ENCODE measurements at regions not wholly inside any gene's neighbourhood (a gene's known extent, or its start where the extent isn't known, plus 50 kb on each side); places are given as distances from the start of the nearest gene placed in this dataset.

GRCh38 chr7:17619196-17619818 lies 320.9 kb downstream of the AHR start:
- Histone ChIP-seq H3K4me3 (replicated peaks in 1 of 3; ENCODE audit: insufficient read depth in 1 of 3, low read depth in 2 of 3, low read length in 3 of 3) (peak overlapping the region in 1 of 3 experiments; percentile 36; a peak in 2 of 6 replicates), H3K9me3 (ENCODE audit: low read length) (no peaks in the 10 kb centered on the region), H3K27ac (ENCODE audit: extremely low read length, insufficient read depth, low read length) (peak overlapping the region; percentile 80), H3K79me2 (ENCODE audit: insufficient read depth, low read length) (no peaks in the 10 kb centered on the region), H3K27me3 (ENCODE audit: control insufficient read depth in 1 of 2, insufficient read depth in 2 of 2, low read length in 2 of 2) (no peaks in the 10 kb centered on the region), H4K20me1 (ENCODE audit: insufficient read depth, low read length) (no peaks in the 10 kb centered on the region), H2AFZ (ENCODE audit: low read length) (no peak overlapping the region), H3K4me1 (ENCODE audit: insufficient read depth, low read length) (peaks cover 38% of the 10 kb centered on the region), H3K4me2 (ENCODE audit: low read depth, low read length) (peak overlapping the region; percentile 74), H3K36me3 (replicated peaks in 1 of 2; ENCODE audit: control insufficient read depth in 1 of 2, insufficient read depth in 2 of 2, low read length in 2 of 2) (no peaks in the 10 kb centered on the region), H3K9ac (ENCODE audit: insufficient read depth, low read depth, low read length) (no peak overlapping the region)
- ChIA-PET CTCF (ENCODE audit: low intra/inter-chr PET ratio, low total read pairs) (no interaction called here), POLR2A (interaction anchor here (1.8 kb wide), 1 partner anchor 14 kb away, joined by 7 read pairs; no protein-coding TSS in a partner anchor)
- BruUV-seq (replicated peaks): no TSS peak
- no peak for TF ChIP-seq SUZ12 (IDR thresholded peaks at IDR 0.05; ENCODE audit: low read depth, low read length)
- no peak for TF ChIP-seq DPF2 (CRISPR knock-in tag; IDR thresholded peaks at IDR 0.05; ENCODE audit: borderline replicate concordance, low read depth)
- no peak for TF ChIP-seq E2F2 (CRISPR knock-in tag; IDR thresholded peaks at IDR 0.05; ENCODE audit: borderline replicate concordance)
- no peak for TF ChIP-seq SIN3B (IDR thresholded peaks at IDR 0.05; ENCODE audit: low read length)
- TF ChIP-seq FOXJ3 (CRISPR knock-in tag; IDR thresholded peaks at IDR 0.05; ENCODE audit: borderline replicate concordance): no peak
- TF ChIP-seq DDIT3 (CRISPR knock-in tag; IDR thresholded peaks at IDR 0.05): no peak
- TF ChIP-seq DMTF1 (CRISPR knock-in tag; IDR thresholded peaks at IDR 0.05): no peak
- TF ChIP-seq ZNF800 (CRISPR knock-in tag; IDR thresholded peaks at IDR 0.05): no peak
- TF ChIP-seq, protein P1, sequence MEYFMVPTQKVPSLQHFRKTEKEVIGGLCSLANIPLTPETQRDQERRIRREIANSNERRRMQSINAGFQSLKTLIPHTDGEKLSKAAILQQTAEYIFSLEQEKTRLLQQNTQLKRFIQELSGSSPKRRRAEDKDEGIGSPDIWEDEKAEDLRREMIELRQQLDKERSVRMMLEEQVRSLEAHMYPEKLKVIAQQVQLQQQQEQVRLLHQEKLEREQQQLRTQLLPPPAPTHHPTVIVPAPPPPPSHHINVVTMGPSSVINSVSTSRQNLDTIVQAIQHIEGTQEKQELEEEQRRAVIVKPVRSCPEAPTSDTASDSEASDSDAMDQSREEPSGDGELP (IDR thresholded peaks at IDR 0.05; ENCODE audit: borderline replicate concordance, low read depth): no peak
- no peak for TF ChIP-seq RBM22 (optimal IDR thresholded peaks at IDR 0.05; ENCODE audit: low read length)
- DNase-seq (ENCODE audit: low spot score) (no peak), FAIRE-seq (no peak), ATAC-seq (no peak)
- in situ Hi-C loops (cut with HindIII; ENCODE audit: extremely low pct_ligation_motif_present, low pct_unique_long_range_greater_than_20kb): no loop called here
- WGBS (ENCODE audit: low lambda C conversion rate): 62% methylated on average over 5 of the region's 5 CpGs
- intact Hi-C loops (cut with micrococcal nuclease; ENCODE audit: unreplicated experiment): no loop called here

Data from HepG2 (cell line).